ENCODE measurements at regions not wholly inside any gene's neighbourhood (a gene's known extent, or its start where the extent isn't known, plus 50 kb on each side); places are given as distances from the start of the nearest gene placed in this dataset.

- no peak overlapping the region for H3K27ac ChIP-seq (ENCODE audit: low read depth, low read length)
- H3K9me3 Mint-ChIP-seq: peaks cover 0 to 16% (median 5%) of the 10 kb centered on the region in 11 donors
- ChIA-PET CTCF (no interaction called here), POLR2A (no interaction called here)
- H3K27ac Mint-ChIP-seq: no peak overlapping the region
- no peak overlapping the region for H3K4me3 ChIP-seq (ENCODE audit: low read length)
- DNase-seq (no peak), ATAC-seq (no peak)
- no peaks in the 10 kb centered on the region for H3K4me1 Mint-ChIP-seq
- no peak overlapping the region for H3K4me3 Mint-ChIP-seq
- intact Hi-C loops (cut with micrococcal nuclease): no loop called here
- H3K4me1 ChIP-seq (ENCODE audit: control insufficient read depth in 2 of 2, insufficient read depth in 2 of 2, low read length in 2 of 2): no peaks in the 10 kb centered on the region
- no peaks in the 10 kb centered on the region for H3K36me3 Mint-ChIP-seq
- no peaks in the 10 kb centered on the region for H3K9me3 ChIP-seq (ENCODE audit: control insufficient read depth in 2 of 3, low read length in 3 of 3)
- H3K27me3 ChIP-seq (ENCODE audit: control insufficient read depth in 2 of 2, insufficient read depth in 2 of 2, low read length in 2 of 2): no peaks in the 10 kb centered on the region
- H3K36me3 ChIP-seq (ENCODE audit: control insufficient read depth in 2 of 3, insufficient read depth in 3 of 3, low read length in 3 of 3): no peaks in the 10 kb centered on the region
- no peaks in the 10 kb centered on the region for H3K27me3 Mint-ChIP-seq
Observed at GRCh38 chr2:56933976-56934375, 750.2 kb downstream of the CCDC85A start.

- no peak for ATAC-seq
- Histone ChIP-seq H3K4me1 (ENCODE audit: control insufficient read depth in 2 of 2, insufficient read depth in 2 of 2, low read length in 2 of 2) (no peaks in the 10 kb centered on the region), H3K27ac (ENCODE audit: low read depth, low read length) (no peak overlapping the region), H3K9me3 (ENCODE audit: control insufficient read depth in 2 of 3, low read length in 3 of 3) (no peaks in the 10 kb centered on the region), H3K4me3 (ENCODE audit: low read length) (no peak overlapping the region), H3K36me3 (ENCODE audit: control insufficient read depth in 2 of 3, insufficient read depth in 3 of 3, low read length in 3 of 3) (no peaks in the 10 kb centered on the region), H3K27me3 (ENCODE audit: control insufficient read depth in 2 of 2, insufficient read depth in 2 of 2, low read length in 2 of 2) (no peaks in the 10 kb centered on the region)
- Mint-ChIP-seq H3K4me3 (no peak overlapping the region), H3K4me1 (no peaks in the 10 kb centered on the region), H3K9me3 (peaks cover 0 to 10% (median 3%) of the 10 kb centered on the region in 11 donors), H3K27ac (no peak overlapping the region), H3K36me3 (no peaks in the 10 kb centered on the region), H3K27me3 (no peaks in the 10 kb centered on the region)
- ChIA-PET CTCF (no interaction called here), POLR2A (no interaction called here)
- DNase-seq: no peak
- intact Hi-C loops (cut with micrococcal nuclease): no loop called here
Observed at GRCh38 chr2:56934866-56935265, 751.1 kb downstream of the CCDC85A start.

- H3K4me1 ChIP-seq (ENCODE audit: control insufficient read depth in 2 of 2, insufficient read depth in 2 of 2, low read length in 2 of 2): no peaks in the 10 kb centered on the region
- no peak for ATAC-seq
- Mint-ChIP-seq H3K9me3 (peaks cover 0 to 15% (median 5%) of the 10 kb centered on the region in 11 donors), H3K27me3 (no peaks in the 10 kb centered on the region), H3K4me1 (no peaks in the 10 kb centered on the region), H3K36me3 (no peaks in the 10 kb centered on the region), H3K27ac (no peak overlapping the region), H3K4me3 (no peak overlapping the region)
- CTCF ChIA-PET: no interaction called here
- no peak overlapping the region for H3K4me3 ChIP-seq (ENCODE audit: low read length)
- H3K27me3 ChIP-seq (ENCODE audit: control insufficient read depth in 2 of 2, insufficient read depth in 2 of 2, low read length in 2 of 2): no peaks in the 10 kb centered on the region
- no peak overlapping the region for H3K27ac ChIP-seq (ENCODE audit: low read depth, low read length)
- intact Hi-C loops (cut with micrococcal nuclease): no loop called here
- DNase-seq: no peak
- POLR2A ChIA-PET: no interaction called here
- no peaks in the 10 kb centered on the region for H3K36me3 ChIP-seq (ENCODE audit: control insufficient read depth in 2 of 3, insufficient read depth in 3 of 3, low read length in 3 of 3)
- H3K9me3 ChIP-seq (ENCODE audit: control insufficient read depth in 2 of 3, low read length in 3 of 3): no peaks in the 10 kb centered on the region
Observed at GRCh38 chr2:56940054-56940453, 756.3 kb downstream of the CCDC85A start.

GRCh38 chr2:56952871-56953270, 769.1 kb downstream of the CCDC85A start:
- H3K36me3 Mint-ChIP-seq: no peaks in the 10 kb centered on the region
- H3K27me3 ChIP-seq (ENCODE audit: control insufficient read depth in 2 of 2, insufficient read depth in 2 of 2, low read length in 2 of 2): no peaks in the 10 kb centered on the region
- ChIA-PET POLR2A (no interaction called here), CTCF (no interaction called here)
- no peak overlapping the region for H3K4me3 ChIP-seq (ENCODE audit: low read length)
- no peaks in the 10 kb centered on the region for H3K27me3 Mint-ChIP-seq
- intact Hi-C loops (cut with micrococcal nuclease): no loop called here
- no peak overlapping the region for H3K27ac Mint-ChIP-seq
- H3K4me1 ChIP-seq (ENCODE audit: control insufficient read depth in 2 of 2, insufficient read depth in 2 of 2, low read length in 2 of 2): no peaks in the 10 kb centered on the region
- ATAC-seq (no peak), DNase-seq (no peak)
- H3K36me3 ChIP-seq (ENCODE audit: control insufficient read depth in 2 of 3, insufficient read depth in 3 of 3, low read length in 3 of 3): no peaks in the 10 kb centered on the region
- H3K9me3 ChIP-seq (ENCODE audit: control insufficient read depth in 2 of 3, low read length in 3 of 3): no peaks in the 10 kb centered on the region
- no peak overlapping the region for H3K4me3 Mint-ChIP-seq
- H3K27ac ChIP-seq (ENCODE audit: low read depth, low read length): no peak overlapping the region
- H3K9me3 Mint-ChIP-seq: peaks cover 0 to 38% (median 15%) of the 10 kb centered on the region in 11 donors
- H3K4me1 Mint-ChIP-seq: no peaks in the 10 kb centered on the region

GRCh38 chr2:56960581-56960980, 776.8 kb downstream of the CCDC85A start:
- no peak overlapping the region for H3K4me3 Mint-ChIP-seq
- DNase-seq (no peak), ATAC-seq (no peak)
- Histone ChIP-seq H3K9me3 (ENCODE audit: control insufficient read depth in 2 of 3, low read length in 3 of 3) (no peaks in the 10 kb centered on the region), H3K36me3 (ENCODE audit: control insufficient read depth in 2 of 3, insufficient read depth in 3 of 3, low read length in 3 of 3) (no peaks in the 10 kb centered on the region), H3K27ac (ENCODE audit: low read depth, low read length) (no peak overlapping the region), H3K4me1 (ENCODE audit: control insufficient read depth in 2 of 2, insufficient read depth in 2 of 2, low read length in 2 of 2) (no peaks in the 10 kb centered on the region), H3K4me3 (ENCODE audit: low read length) (no peak overlapping the region), H3K27me3 (ENCODE audit: control insufficient read depth in 2 of 2, insufficient read depth in 2 of 2, low read length in 2 of 2) (no peaks in the 10 kb centered on the region)
- H3K27me3 Mint-ChIP-seq: no peaks in the 10 kb centered on the region
- ChIA-PET CTCF (no interaction called here), POLR2A (no interaction called here)
- intact Hi-C loops (cut with micrococcal nuclease): no loop called here
- no peaks in the 10 kb centered on the region for H3K4me1 Mint-ChIP-seq
- peaks cover 0 to 25% (median 5%) of the 10 kb centered on the region in 11 donors for H3K9me3 Mint-ChIP-seq
- peaks cover 0 to 7% (median 0%) of the 10 kb centered on the region in 5 donors for H3K36me3 Mint-ChIP-seq
- no peak overlapping the region for H3K27ac Mint-ChIP-seq

- no peak for DNase-seq
- Histone ChIP-seq H3K27ac (ENCODE audit: low read depth, low read length) (no peak overlapping the region), H3K27me3 (ENCODE audit: control insufficient read depth in 2 of 2, insufficient read depth in 2 of 2, low read length in 2 of 2) (no peaks in the 10 kb centered on the region), H3K4me1 (ENCODE audit: control insufficient read depth in 2 of 2, insufficient read depth in 2 of 2, low read length in 2 of 2) (no peaks in the 10 kb centered on the region), H3K9me3 (ENCODE audit: control insufficient read depth in 2 of 3, low read length in 3 of 3) (no peaks in the 10 kb centered on the region), H3K36me3 (ENCODE audit: control insufficient read depth in 2 of 3, insufficient read depth in 3 of 3, low read length in 3 of 3) (no peaks in the 10 kb centered on the region), H3K4me3 (ENCODE audit: low read length) (no peak overlapping the region)
- intact Hi-C loops (cut with micrococcal nuclease): no loop called here
- ChIA-PET CTCF (no interaction called here), POLR2A (no interaction called here)
- peaks cover 0 to 7% (median 0%) of the 10 kb centered on the region in 5 donors for H3K36me3 Mint-ChIP-seq
- H3K9me3 Mint-ChIP-seq: peaks cover 0 to 25% (median 4%) of the 10 kb centered on the region in 11 donors
- no peak overlapping the region for H3K4me3 Mint-ChIP-seq
- ATAC-seq: no peak
- no peaks in the 10 kb centered on the region for H3K4me1 Mint-ChIP-seq
- H3K27me3 Mint-ChIP-seq: no peaks in the 10 kb centered on the region
- H3K27ac Mint-ChIP-seq: no peak overlapping the region
Observed at GRCh38 chr2:56962673-56963072, 778.9 kb downstream of the CCDC85A start.

- Mint-ChIP-seq H3K9me3 (peaks cover 0 to 27% (median 3%) of the 10 kb centered on the region in 11 donors), H3K27ac (no peak overlapping the region), H3K4me3 (no peak overlapping the region), H3K36me3 (no peaks in the 10 kb centered on the region), H3K4me1 (no peaks in the 10 kb centered on the region), H3K27me3 (no peaks in the 10 kb centered on the region)
- ChIA-PET CTCF (no interaction called here), POLR2A (no interaction called here)
- Histone ChIP-seq H3K4me3 (ENCODE audit: low read length) (no peak overlapping the region), H3K4me1 (ENCODE audit: control insufficient read depth in 2 of 2, insufficient read depth in 2 of 2, low read length in 2 of 2) (no peaks in the 10 kb centered on the region), H3K27ac (ENCODE audit: low read depth, low read length) (no peak overlapping the region), H3K36me3 (ENCODE audit: control insufficient read depth in 2 of 3, insufficient read depth in 3 of 3, low read length in 3 of 3) (no peaks in the 10 kb centered on the region), H3K27me3 (ENCODE audit: control insufficient read depth in 2 of 2, insufficient read depth in 2 of 2, low read length in 2 of 2) (no peaks in the 10 kb centered on the region), H3K9me3 (ENCODE audit: control insufficient read depth in 2 of 3, low read length in 3 of 3) (no peaks in the 10 kb centered on the region)
- ATAC-seq: no peak
- intact Hi-C loops (cut with micrococcal nuclease): no loop called here
- no peak for DNase-seq
Observed at GRCh38 chr2:56969513-56969912, 785.7 kb downstream of the CCDC85A start.

Measured in naive thymus-derived CD4-positive, alpha-beta T cell (primary cell).